ENCODE measurements at regions not wholly inside any gene's neighbourhood (a gene's known extent, or its start where the extent isn't known, plus 50 kb on each side); places are given as distances from the start of the nearest gene placed in this dataset.

GRCh38 chr14:71523630-71524319 is 408.5 kb upstream of the RGS6 start:
- no peak for DNase-seq

DNA sequence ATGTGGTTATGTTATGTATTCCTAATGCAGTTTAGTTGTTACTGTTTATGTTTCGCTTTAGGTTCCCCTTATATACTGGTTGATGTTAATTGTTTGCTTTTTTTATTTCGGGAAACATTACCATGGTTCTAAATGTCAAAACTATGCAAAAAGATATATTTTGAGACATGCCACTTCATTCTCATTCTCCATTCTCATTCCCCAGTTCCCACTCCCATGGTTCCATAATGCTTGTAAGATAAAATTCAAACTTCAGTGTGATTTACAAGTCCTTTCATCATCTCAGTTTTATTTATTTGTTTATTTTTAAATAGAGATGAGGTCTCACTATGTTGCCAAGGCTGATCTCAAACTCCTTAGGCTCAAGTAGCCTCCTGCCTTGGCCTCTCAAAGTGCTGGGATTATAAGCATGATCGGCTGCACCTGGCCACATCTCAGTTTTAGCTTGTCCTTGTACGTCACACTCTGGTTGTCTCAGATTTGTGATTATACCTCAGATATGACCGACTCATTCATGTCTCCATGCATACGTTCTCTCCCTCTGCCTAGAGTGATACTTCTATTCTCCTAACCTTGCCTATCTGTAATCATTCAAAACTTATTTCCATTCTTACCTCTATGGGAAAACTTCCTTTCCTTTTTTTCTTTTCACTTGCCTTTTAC is 407.8 kb upstream of the RGS6 start:
- DNase-seq, result no peak

GRCh38 chr14:71525663-71526221 is 406.5 kb upstream of the RGS6 start:
- DNase-seq, result no peak

GRCh38 chr14:71526388-71526787 is 405.8 kb upstream of the RGS6 start:
- DNase-seq, result no peak

GRCh38 chr14:71527838-71528237 is 404.4 kb upstream of the RGS6 start:
- DNase-seq, result no peak

GRCh38 chr14:71529848-71530247 is 402.4 kb upstream of the RGS6 start:
- DNase-seq, result no peak

- DNase-seq, result no peak
Observed at GRCh38 chr14:71532344-71532743, 399.9 kb upstream of the RGS6 start.

DNA sequence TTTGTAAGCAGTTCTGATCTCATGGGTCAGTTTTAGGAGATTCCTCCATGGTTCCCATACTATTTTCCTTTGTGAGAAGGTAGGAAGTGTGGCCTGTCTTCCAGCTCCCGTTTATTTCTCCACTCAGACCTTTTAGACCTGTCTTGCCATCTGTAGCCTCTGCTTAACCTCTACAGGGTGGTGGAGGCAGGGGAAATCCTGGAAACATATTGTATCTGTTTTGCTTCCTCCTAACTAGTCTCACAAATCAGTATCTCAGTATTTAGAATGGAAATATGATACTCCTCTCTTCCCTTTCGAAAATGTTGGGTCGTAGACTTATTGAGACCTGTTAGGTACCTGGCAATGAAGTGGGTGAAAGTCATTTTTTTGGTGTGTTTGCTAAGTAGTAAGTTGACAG is 399.4 kb upstream of the RGS6 start:
- DNase-seq, result no peak

GRCh38 chr14:71533390-71533789 is 398.8 kb upstream of the RGS6 start:
- no peak for DNase-seq

- DNase-seq, result no peak
Observed at GRCh38 chr14:71533800-71534199, 398.4 kb upstream of the RGS6 start.

- DNase-seq, result no peak
Observed at GRCh38 chr14:71534506-71534905, 397.7 kb upstream of the RGS6 start.

DNA sequence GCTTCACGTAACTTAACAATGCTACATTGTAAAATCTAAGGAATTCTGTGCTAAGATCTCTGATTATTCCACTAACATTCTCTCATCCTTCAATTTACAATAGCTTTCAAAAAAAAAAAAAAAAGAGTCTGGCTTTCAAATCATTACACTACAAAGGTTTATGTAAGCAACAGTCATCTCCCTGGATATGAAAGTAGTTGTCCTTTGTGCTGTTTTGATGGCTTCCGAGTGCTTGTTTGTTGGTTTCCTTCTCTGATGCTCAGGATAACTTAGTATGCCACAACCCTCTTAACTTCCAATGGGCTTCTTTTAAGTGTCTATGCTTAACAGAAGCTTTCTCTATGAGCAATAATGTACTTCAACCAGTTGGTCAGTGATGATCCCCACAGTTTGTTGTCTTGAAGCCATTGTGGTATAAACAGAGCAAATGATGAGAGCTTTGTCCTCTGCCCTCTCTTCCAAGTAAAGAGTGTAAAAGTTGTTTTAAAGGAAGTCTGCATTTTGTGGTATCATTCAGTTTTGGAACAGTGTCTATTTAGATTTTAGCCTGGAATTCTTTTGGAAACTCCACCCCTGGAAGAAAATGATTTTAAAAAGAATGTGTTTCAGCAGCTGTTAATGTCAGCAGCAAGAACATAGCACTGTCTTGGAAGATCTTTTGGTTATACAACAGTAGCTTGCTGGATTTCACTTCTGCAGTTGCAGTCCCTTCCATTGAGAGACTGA is 396.1 kb upstream of the RGS6 start:
- no peak for DNase-seq

- DNase-seq, result no peak
Observed at GRCh38 chr14:71536927-71537772, 395.1 kb upstream of the RGS6 start.

DNA sequence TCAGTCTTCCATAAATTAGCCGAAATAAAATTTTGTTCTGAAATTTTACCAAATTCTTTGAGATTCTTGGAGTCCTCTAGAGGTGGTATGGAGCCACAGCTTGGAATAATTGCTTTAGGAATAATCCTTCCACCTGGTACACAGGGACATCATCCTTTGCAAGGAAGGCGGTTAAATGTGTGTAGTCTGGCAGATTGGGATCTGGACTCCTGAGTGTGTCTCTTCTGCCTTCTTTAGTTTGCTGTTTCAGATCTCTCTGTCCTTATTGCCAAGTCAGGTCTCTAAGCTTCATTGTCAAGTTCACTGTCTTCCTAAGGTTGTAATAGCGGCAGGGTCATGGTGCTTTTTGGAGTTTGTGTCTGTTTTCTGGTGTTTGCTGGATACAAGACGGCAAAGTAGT is 393.9 kb upstream of the RGS6 start:
- no peak for DNase-seq

DNA sequence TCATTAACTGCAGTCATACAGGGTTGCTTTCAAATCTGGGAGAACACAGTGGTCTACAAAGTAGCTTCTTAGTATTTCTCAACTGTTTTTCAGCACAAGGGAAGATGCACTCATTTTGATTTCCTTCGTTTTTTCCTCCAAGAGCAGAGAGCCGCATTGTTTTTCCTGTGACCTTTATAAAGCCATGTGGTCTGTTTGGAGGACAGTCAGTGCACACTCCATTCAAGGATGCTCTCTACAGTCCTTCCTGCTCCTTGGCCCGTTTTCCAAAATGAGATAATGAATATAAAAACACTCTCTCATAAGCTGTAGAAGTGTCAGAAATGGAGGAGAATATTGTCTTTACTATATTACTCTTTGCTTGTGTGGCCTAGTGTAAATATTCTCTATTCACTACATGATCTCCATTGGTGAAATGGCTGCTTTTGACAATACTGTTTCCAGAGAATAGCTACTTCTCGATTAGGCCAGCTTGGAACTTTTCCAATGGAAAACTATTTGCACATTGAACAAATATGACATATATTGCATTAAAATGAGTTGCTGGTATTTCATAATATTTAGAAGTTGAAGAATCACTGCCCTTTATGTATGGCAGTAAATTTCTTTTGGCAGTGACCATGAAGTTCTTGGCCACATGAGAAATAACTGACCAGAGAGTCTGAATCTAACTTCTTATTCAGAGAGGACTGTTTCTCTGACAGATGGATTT is 393.1 kb upstream of the RGS6 start:
- DNase-seq, result no peak

DNA sequence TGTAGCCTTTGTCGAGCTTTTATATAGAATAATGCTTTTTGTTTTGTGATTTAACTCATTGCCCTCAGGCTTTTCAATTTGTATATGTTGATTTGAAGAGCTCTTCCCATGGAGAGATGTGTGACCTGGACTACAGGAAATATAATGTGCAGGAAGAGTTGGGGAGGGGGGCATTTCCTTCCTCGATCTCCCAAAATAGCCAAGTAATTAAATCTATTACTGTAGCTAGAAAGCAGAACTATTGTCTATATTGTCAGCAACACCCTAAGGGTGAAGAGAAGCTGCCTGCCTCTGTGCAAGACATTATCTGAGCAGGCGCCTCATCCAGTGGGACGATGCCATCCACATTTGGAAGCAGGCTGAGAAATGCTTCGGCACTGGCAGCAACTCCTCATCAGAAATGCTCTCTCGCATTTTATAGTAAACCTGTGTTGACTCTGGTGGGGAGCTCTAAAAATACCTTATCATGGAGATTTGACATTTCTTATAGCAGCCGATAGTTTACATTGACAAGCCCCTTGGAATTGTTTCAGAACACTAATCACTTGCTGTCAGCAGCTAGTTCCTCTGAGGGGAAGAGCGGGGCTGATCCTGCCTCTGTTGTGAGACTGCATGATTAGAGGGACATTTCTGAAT is 392.5 kb upstream of the RGS6 start:
- no peak for DNase-seq

DNA sequence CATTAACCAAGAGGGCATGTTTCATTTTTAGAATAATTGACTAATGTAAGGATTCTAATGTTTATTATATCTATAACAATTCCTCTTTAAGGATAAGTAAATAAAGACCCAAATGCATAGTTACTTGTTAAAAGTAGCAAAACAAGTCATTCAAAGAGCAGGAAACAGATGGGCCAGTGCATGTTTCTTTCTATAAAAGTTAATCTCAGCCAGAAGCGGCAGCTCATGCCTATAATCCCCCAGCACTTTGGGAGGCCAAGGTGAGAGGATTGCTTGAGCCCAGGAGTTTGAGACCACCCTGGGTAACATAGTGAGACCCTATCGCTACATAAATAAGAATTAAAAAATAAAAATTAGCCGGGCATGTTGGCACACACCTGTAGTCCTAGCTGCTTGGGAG is 391.0 kb upstream of the RGS6 start:
- no peak for DNase-seq

DNA sequence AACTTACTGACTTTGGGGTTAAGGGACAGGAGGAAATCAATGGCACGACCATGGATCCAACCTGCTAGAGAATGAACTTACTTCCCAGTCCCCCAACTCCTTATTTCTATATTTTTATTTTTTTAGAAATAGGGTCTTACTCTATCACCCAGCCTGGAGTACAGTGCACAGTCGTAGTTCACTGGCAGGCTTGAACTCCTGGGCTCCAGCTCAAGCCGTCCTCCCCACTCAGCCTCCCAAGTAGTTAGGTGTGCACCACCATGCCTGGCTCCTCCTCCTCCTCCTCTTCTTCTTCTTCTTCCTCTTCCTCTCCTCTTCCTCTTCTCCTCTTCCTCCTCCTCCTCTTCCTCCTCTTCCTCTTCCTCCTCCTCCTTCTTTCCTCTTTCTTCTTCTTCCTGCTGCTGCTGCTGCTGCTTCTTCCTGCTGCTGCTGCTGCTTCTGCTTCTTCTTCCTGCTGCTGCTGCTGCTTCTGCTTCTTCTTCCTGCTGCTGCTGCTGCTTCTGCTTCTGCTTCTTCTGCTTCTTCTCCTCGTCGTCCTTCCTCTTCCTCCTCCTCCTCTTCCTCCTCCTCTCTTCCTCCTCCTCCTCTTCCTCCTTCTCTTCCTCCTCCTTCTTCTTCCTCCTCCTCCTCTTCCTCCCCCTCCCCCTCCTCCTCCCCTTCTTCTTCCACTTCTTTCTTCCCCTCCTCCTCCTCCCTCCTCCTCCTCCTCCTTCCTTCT is 390.1 kb upstream of the RGS6 start:
- DNase-seq, result no peak

DNA sequence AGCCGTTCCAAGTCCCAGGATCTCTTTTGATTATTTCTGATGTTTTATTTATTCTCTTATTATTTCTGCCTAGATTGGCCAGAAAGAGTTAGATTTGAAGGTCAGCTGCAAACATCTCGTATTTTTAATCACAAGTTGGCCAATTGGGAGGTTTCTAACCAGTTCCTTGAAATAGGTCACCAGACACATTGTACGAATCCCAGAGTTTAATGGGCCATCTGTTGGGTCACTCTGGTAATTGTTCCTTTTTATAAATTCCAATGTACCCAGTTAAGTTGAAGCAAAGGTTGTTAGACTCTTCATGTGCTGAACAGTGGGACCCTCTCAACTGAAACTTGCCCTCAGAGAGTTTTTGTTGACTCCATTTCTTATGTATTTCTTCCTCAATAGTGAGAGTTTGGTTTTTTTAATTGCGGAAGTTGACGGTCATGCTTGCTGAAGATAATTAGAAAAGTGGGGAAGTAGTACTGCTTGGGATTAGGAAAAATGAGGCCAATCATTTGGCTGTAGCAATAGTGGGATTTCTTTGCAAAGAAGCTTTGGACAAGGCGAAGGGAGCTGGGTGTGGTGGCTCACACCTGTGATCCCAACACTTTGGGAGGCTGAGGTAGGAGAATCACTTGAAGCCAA is 382.7 kb upstream of the RGS6 start:
- DNase-seq, result no peak

DNA sequence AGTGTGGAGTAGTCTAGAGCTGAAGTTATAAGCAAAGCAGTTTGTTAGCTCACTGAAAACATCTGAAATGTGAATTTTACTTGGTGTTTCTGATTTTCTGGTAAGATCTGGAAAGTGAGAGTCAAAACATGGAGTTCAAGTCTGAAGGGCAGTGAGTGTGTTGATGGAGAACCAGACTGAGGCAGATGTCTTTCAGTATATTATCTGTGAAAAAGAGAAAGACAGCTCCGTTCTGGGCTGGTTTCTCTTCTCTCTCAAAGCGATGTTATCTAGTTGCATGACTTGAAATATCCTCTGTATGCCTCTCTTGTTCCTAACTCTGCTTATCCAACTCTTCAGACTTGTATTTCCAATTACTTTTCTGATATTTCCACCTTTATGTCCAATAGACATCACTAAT is 381.9 kb upstream of the RGS6 start:
- DNase-seq, result no peak

Measured in activated gamma-delta T cell treated with Interleukin-2 at 50 U/mL for 16 hours (primary cell).